ENCODE measurements at regions not wholly inside any gene's neighbourhood (a gene's known extent, or its start where the extent isn't known, plus 50 kb on each side); places are given as distances from the start of the nearest gene placed in this dataset.
A peak's percentile ranks its signal among the peaks of the same experiment; 100 is the strongest.

DNA sequence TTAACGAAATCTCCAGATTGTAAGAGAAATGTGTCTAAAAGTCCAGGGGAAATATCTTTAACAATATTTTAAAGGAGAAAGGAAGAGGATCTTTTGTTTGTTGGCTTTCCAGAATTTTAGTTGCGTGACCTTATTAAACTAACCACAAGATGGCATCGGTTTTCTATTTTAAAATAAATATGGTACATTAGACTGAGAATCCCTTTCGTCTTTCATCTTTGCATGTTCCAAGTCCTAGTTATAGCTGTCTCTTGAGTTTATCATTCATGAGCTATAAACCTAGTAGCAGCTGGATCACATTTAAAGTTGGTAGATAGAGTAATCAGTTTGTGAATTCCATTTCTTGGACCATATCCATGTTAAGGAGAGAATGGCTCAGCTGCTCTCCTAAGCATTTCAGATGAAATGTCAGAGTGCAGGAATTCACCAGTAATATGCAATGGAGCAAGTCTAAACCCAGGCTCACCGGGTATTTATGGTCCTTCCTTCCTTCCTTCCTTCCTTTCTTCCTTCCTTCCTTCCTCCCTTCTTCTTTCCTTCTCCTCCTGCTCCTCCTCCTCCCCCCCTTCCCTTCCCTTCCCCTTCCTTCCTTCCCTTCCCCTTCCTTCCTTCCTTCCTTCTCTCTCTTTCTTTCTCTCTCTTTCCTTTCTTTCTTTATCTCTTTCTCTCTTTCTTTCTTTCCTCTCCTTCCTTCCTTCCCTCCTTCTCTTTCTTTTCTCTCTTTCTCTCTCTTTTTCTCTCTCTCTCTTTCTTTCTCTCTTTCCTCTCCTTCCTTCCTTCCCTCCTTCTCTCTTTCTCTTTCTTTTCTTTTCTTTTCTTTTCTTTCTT, 57.8 kb upstream of the RAB18 start:
- DNase-seq = no peak
- Histone ChIP-seq H3K4me1 (peaks cover 0 to 16% of the 10 kb centered on the region in 2 donors), H3K9me3 (no peaks in the 10 kb centered on the region), H3K4me3 (replicated peaks in 1 of 3) (no peak overlapping the region), H3K27ac (no peak overlapping the region), H3K27me3 (no peaks in the 10 kb centered on the region), H3K36me3 (no peaks in the 10 kb centered on the region)
- 10 to 14% methylated on average over 5 of the region's 5 CpGs for WGBS, 2 donors
- TF ChIP-seq POLR2A (IDR thresholded peaks at IDR 0.05) = no peak
- TF ChIP-seq, protein P1, sequence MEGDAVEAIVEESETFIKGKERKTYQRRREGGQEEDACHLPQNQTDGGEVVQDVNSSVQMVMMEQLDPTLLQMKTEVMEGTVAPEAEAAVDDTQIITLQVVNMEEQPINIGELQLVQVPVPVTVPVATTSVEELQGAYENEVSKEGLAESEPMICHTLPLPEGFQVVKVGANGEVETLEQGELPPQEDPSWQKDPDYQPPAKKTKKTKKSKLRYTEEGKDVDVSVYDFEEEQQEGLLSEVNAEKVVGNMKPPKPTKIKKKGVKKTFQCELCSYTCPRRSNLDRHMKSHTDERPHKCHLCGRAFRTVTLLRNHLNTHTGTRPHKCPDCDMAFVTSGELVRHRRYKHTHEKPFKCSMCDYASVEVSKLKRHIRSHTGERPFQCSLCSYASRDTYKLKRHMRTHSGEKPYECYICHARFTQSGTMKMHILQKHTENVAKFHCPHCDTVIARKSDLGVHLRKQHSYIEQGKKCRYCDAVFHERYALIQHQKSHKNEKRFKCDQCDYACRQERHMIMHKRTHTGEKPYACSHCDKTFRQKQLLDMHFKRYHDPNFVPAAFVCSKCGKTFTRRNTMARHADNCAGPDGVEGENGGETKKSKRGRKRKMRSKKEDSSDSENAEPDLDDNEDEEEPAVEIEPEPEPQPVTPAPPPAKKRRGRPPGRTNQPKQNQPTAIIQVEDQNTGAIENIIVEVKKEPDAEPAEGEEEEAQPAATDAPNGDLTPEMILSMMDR (IDR thresholded peaks at IDR 0.05) = peak in 3 of 6 experiments; percentile 49 to 61 (median 56)
- intact Hi-C loops (cut with DNase I) = loop anchor here (10.0 kb wide), 1 partner anchor 208 kb away; no protein-coding TSS in a partner anchor

DNA sequence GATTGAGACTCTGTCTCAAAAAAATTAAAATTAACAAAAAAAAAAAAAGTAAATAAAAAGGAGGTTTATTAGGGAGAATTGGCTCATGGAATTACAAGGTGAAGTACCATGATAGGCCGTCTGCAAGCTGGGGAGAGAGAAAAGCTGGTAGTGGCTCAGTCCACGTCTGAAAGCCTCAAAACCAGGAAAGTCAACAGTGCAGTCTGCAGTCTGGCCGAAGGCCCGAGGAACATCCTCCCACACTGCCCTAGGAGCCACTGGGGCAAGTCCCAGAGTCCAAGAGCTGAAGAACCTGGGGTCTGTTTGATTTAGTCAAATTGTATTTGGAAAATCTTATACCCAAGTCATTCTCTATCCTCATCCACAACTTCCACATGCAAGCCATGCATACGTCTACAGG, 59.0 kb upstream of the RAB18 start:
- TF ChIP-seq, protein P1 (IDR thresholded peaks at IDR 0.05) = no peak
- TF ChIP-seq POLR2A (IDR thresholded peaks at IDR 0.05) = no peak
- Histone ChIP-seq H3K27me3 (no peaks in the 10 kb centered on the region), H3K27ac (no peak overlapping the region), H3K36me3 (no peaks in the 10 kb centered on the region), H3K9me3 (no peaks in the 10 kb centered on the region), H3K4me3 (replicated peaks in 1 of 3) (no peak overlapping the region), H3K4me1 (peaks cover 0 to 4% of the 10 kb centered on the region in 2 donors)
- 70 to 75% methylated on average over 5 of the region's 5 CpGs for WGBS, 2 donors
- intact Hi-C loops (cut with DNase I) = loop anchor here (10.0 kb wide), 1 partner anchor 210 kb away; no protein-coding TSS in a partner anchor
- no peak for DNase-seq

DNA sequence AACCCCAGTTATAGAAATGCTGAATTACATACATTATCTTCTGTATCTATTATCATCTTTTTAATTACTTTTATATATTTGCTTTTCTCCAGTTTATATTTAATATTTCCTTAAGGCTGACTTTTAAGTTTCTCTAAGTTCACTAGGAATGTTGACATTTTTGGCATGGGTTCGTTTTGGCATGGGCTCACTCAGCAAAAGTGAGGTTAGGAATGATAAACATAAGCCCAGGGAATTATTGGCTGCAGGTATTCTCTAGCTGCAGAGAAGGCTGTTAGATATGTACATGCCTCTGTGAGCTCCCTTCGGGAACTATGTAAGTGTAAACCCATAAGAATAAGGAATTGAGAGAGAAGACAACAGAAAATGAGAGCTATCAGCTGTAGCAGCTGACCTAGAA, 63.6 kb upstream of the RAB18 start:
- TF ChIP-seq, protein P1 (IDR thresholded peaks at IDR 0.05) = no peak
- no peak for TF ChIP-seq POLR2A (IDR thresholded peaks at IDR 0.05)
- WGBS, 2 donors = 33 to 47% methylated on average over 2 of the region's 2 CpGs
- H3K4me3 ChIP-seq (replicated peaks in 1 of 3) = no peak overlapping the region

DNA sequence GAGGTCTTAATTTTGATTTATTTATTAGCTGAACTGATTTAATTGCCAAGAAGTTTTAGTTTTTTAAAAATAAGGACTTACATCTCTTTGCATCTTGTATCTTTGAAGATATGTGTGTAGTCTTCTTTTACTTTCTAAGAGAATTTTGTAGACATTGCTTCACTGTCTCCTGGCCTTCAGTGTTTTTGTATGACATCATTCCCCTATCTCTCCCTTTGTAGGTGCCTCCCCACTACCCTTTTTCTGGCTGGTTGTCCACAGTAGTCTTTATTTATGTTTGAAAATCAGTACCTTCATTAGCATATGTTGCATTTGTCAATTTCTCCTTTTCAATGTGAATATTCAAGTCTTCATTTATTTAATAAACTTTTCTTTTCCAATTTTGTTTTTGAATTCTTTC, 64.1 kb upstream of the RAB18 start:
- intact Hi-C loops (cut with DNase I) = loop anchor here (10.0 kb wide), 1 partner anchor 215 kb away; no protein-coding TSS in a partner anchor

More for the DNA sequence above, 63.6 kb upstream of the RAB18 start:
- Histone ChIP-seq H3K9me3 (no peaks in the 10 kb centered on the region), H3K27me3 (no peaks in the 10 kb centered on the region), H3K27ac (no peak overlapping the region), H3K4me1 (no peaks in the 10 kb centered on the region), H3K36me3 (no peaks in the 10 kb centered on the region)
- intact Hi-C loops (cut with DNase I) = loop anchor here (10.0 kb wide), 1 partner anchor 214 kb away; no protein-coding TSS in a partner anchor
- peak in 1 of 2 donors; percentile 14 for DNase-seq

More for the DNA sequence above, 64.1 kb upstream of the RAB18 start:
- Histone ChIP-seq H3K4me1 (no peaks in the 10 kb centered on the region), H3K27ac (no peak overlapping the region), H3K4me3 (replicated peaks in 1 of 3) (no peak overlapping the region), H3K36me3 (no peaks in the 10 kb centered on the region), H3K9me3 (no peaks in the 10 kb centered on the region), H3K27me3 (no peaks in the 10 kb centered on the region)
- TF ChIP-seq POLR2A (IDR thresholded peaks at IDR 0.05) = no peak
- TF ChIP-seq, protein P1 (IDR thresholded peaks at IDR 0.05) = no peak
- DNase-seq = no peak
